GM12874 (cell line): ENCODE measurements at regions not wholly inside any gene's neighbourhood (a gene's known extent, or its start where the extent isn't known, plus 50 kb on each side); places are given as distances from the start of the nearest gene placed in this dataset.

Experiments used
- TF ChIP-seq, protein P1 (sequence below): IDR thresholded peaks from 2 replicates; pipeline ENCODE4 v1.5.1; 2011; ENCODE audit warnings: low read depth, mild to moderate bottlenecking, control low read depth, low read length, moderate library complexity; ENCODE audit not compliant: insufficient read depth

DNA sequence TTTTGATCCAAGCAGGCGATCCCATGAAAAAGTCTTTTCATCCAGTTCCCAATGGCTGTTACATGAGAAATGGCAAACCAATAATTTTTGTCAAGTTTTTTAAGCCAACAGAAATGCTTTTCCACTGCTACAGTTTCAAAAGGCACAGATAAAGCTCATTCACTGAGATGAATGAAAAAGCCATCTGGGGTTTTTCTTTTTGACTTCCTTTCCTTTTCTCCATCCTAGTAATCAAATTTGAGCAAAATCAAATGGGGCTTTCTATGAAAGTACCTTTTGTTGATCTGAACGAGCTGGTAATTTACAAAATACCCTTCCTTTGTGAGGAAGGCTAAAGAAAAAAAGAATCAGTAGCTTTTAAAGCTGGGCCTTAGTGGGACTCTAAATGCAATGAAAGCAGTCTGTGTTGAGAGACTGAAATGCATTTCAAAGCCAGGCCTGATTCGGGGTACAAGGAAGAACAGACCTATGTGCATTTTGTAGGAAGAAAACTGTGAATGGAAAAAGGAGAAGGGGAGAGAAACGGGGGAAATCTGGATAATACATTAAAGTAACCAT lies 185.2 kb upstream of the DNAJC19 start:
- TF ChIP-seq, protein P1, sequence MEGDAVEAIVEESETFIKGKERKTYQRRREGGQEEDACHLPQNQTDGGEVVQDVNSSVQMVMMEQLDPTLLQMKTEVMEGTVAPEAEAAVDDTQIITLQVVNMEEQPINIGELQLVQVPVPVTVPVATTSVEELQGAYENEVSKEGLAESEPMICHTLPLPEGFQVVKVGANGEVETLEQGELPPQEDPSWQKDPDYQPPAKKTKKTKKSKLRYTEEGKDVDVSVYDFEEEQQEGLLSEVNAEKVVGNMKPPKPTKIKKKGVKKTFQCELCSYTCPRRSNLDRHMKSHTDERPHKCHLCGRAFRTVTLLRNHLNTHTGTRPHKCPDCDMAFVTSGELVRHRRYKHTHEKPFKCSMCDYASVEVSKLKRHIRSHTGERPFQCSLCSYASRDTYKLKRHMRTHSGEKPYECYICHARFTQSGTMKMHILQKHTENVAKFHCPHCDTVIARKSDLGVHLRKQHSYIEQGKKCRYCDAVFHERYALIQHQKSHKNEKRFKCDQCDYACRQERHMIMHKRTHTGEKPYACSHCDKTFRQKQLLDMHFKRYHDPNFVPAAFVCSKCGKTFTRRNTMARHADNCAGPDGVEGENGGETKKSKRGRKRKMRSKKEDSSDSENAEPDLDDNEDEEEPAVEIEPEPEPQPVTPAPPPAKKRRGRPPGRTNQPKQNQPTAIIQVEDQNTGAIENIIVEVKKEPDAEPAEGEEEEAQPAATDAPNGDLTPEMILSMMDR = no peak

DNA sequence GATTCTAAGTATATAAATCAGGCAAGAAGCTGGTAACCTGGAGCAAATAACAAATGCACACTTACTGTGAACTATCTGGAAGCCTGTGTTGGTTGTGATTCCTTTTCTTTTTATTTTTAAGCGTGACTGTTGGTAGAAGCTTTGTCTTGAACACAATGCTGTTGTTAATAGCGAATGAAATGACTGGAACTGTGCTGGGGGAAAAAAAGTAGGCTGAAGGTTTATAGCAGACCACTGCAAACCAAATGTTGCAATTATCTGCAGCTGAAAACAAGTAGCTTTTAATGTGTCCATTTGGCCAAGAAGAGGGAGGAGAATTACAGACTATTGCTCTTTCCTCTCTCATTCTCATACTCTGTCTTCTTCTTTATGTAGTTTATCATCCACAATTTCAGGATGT lies 184.5 kb upstream of the DNAJC19 start:
- TF ChIP-seq, protein P1 = no peak

DNA sequence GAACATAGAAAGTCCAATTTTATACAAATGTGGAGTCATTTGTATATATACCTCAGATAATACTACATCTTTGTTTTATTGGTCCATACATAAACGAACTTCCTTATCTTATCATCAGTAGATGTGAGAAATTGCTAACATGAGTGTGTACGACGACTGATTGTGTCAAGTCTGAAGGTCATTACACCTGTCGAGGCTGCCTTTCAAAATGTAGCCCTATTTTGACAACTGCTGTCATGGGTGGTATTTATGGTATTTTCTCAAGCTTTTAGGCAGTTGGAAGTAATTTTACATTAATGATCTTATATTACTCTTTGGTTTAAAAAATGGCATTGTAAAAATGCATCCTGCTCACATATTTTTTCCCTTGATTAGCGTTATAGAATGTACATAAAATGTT lies 183.7 kb upstream of the DNAJC19 start:
- TF ChIP-seq, protein P1 = no peak

DNA sequence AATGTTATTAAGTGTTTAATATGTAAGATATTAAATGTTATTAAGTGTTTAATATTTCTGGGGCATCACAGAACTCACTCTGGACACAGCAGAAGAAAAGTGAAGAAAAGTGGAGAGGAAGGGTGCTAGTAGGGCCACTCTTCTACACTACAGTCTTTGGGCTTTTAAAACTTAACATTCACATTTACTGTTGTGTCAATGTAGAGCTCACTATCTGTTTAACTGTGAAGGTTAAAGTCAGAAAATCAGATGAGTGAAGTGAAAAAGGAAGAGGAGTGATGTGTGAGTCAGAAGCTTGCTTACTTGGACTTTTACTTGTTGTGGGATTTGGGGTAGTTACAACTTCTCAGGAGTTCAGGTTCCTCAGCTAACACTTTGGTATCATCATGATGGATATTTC lies 145.3 kb upstream of the DNAJC19 start:
- TF ChIP-seq, protein P1 = no peak

DNA sequence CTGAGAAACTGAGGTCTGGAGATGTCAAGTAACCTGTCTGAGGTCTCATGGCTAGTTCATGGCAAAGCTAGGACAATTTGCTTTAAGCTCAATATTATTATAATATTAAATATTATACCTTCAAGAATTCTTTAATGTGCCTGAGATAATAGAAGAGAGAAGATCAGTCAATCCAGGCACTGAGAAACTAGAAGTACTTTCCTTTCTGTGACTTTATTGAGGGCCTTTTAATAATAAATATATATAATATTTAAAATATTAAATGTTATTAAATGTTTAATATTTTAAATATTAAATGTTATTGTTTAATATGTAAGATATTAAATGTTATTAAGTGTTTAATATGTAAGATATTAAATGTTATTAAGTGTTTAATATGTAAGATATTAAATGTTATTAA lies 144.3 kb upstream of the DNAJC19 start:
- TF ChIP-seq, protein P1 = no peak

DNA sequence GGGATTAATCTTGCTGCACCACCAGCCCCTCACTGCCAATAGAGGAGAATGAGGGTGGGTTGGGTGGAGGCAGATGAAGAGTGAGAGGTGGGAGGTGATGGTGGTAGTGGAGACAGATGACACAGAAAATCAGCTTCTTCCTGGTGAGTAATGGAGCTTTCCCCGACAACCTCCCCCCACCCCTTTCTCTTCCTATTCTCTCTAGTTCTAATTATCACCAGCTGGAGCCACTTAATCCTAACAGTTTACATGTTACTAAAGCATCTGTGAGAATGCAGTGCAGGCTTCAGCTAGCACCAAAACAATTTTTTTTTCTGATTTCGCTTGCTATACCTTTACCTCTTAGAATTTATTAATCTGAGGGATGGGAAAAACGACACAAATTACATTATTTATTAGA lies 116.1 kb upstream of the DNAJC19 start:
- TF ChIP-seq, protein P1 = no peak

DNA sequence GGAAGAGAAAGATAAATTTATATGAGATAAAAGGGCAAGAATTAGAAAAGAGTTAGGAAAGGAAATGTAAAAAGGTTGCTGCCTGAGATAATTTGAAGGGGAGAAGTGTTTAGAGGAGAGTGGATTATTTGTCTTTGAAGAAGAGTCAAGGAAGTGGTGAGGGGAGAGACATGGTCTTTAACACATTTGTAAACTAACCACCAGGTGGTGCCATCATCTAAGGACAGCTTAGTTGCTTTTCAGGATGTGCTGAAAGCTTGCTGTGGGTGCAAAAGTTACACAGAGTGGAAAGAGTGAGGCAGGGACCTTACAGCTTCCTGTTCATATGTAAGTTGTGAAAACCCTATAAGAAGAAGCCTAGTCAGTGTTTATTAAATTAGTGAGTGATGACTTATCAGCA lies 114.1 kb upstream of the DNAJC19 start:
- TF ChIP-seq, protein P1 = peak; percentile 35; the same call in 1 of the 2 replicates
